ENCODE measurements at regions not wholly inside any gene's neighbourhood (a gene's known extent, or its start where the extent isn't known, plus 50 kb on each side); places are given as distances from the start of the nearest gene placed in this dataset.

GRCh38 chr11:91969486-91969885, 255.1 kb upstream of the FAT3 start:
- no peak for DNase-seq (ENCODE audit: low read depth in 1 of 2, low spot score in 1 of 2)
- H3K27me3 ChIP-seq (ENCODE audit: insufficient read depth, poor library complexity, severe bottlenecking), result no peaks in the 10 kb centered on the region
- no peak overlapping the region for H3K4me3 ChIP-seq (replicated peaks; ENCODE audit: insufficient read depth, low read length)
- no peak for TF ChIP-seq GABPA (IDR thresholded peaks at IDR 0.05; ENCODE audit: low read depth)
- no peak for TF ChIP-seq SPI1 (IDR thresholded peaks at IDR 0.05; ENCODE audit: borderline replicate concordance, low read depth)
- no peak for TF ChIP-seq CTCF (IDR thresholded peaks at IDR 0.05; ENCODE audit: insufficient read depth, low read length)
- TF ChIP-seq REST (IDR thresholded peaks at IDR 0.05; ENCODE audit: insufficient replicate concordance, low read depth), result no peak
- TF ChIP-seq POLR2AphosphoS5 (IDR thresholded peaks at IDR 0.05; ENCODE audit: low read depth), result no peak
- H3K27ac ChIP-seq (replicated peaks), result no peak overlapping the region

DNA sequence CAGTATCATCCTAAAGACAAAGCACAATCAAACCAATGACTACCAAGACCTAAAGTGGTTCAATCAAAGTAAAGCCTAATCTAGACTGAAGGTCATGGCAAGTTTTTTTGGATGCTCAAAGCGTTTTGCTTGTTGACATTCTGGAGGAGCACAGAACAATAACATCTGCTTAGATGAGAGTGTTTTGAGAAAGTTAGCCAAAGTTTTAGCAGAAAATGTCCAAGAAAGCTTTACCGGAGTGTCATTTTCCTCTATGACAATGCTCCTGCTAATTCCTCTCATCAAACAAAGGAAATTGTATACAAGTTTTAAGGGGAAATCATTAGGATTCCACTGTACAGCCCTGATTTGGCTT, 256.9 kb upstream of the FAT3 start:
- no peak overlapping the region for H3K27ac ChIP-seq (replicated peaks)
- TF ChIP-seq GABPA (IDR thresholded peaks at IDR 0.05; ENCODE audit: low read depth) (no peak), REST (IDR thresholded peaks at IDR 0.05; ENCODE audit: insufficient replicate concordance, low read depth) (no peak), SPI1 (IDR thresholded peaks at IDR 0.05; ENCODE audit: borderline replicate concordance, low read depth) (no peak), CTCF (IDR thresholded peaks at IDR 0.05; ENCODE audit: insufficient read depth, low read length) (no peak), POLR2AphosphoS5 (IDR thresholded peaks at IDR 0.05; ENCODE audit: low read depth) (no peak)
- DNase-seq (ENCODE audit: low read depth in 1 of 2, low spot score in 1 of 2), result no peak
- no peaks in the 10 kb centered on the region for H3K27me3 ChIP-seq (ENCODE audit: insufficient read depth, poor library complexity, severe bottlenecking)
- H3K4me3 ChIP-seq (replicated peaks; ENCODE audit: insufficient read depth, low read length), result no peak overlapping the region

GRCh38 chr11:91967026-91967690, 257.5 kb upstream of the FAT3 start:
- Histone ChIP-seq H3K4me3 (replicated peaks; ENCODE audit: insufficient read depth, low read length) (no peak overlapping the region), H3K27ac (replicated peaks) (no peak overlapping the region), H3K27me3 (ENCODE audit: insufficient read depth, poor library complexity, severe bottlenecking) (no peaks in the 10 kb centered on the region)
- TF ChIP-seq POLR2AphosphoS5 (IDR thresholded peaks at IDR 0.05; ENCODE audit: low read depth), result no peak
- no peak for TF ChIP-seq CTCF (IDR thresholded peaks at IDR 0.05; ENCODE audit: insufficient read depth, low read length)
- TF ChIP-seq SPI1 (IDR thresholded peaks at IDR 0.05; ENCODE audit: borderline replicate concordance, low read depth), result no peak
- no peak for TF ChIP-seq REST (IDR thresholded peaks at IDR 0.05; ENCODE audit: insufficient replicate concordance, low read depth)
- TF ChIP-seq GABPA (IDR thresholded peaks at IDR 0.05; ENCODE audit: low read depth), result no peak
- DNase-seq (ENCODE audit: low read depth in 1 of 2, low spot score in 1 of 2), result no peak
